NCI-H226 (cell line): ENCODE measurements at regions not wholly inside any gene's neighbourhood (a gene's known extent, or its start where the extent isn't known, plus 50 kb on each side); places are given as distances from the start of the nearest gene placed in this dataset.
"Not testable (repeated sequence)": the region's sequence is repeated elsewhere in the genome, so short reads cannot be mapped to it uniquely, and the experiment has no call there.

Source experiments
- DNase-seq: peaks from one replicate; pipeline ENCODE4 v3.0.0-alpha.2; 2015

DNA sequence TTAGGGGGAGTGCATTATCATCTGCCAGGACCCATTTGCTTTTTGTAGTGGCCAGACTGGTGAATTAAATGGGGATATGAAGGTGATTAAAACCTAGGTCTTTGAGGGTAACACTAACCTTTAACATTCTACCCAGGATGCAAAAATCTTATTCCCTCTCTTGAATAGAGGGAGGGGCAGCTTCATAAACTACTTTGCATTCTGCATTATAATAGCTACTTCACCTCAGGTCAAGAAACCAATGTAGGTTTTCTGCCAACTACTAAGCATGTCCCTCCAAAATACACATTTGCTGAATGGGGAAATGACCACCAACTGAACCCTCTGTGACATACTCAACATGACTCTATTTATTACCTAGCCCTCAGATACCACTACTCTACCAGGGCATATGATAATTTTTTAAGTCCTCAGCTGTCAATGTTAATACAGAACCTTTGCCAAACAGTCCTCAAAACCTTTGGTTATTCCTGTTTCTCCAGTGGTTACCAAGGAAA, 477.6 kb upstream of the CD180 start:
- DNase-seq: no peak

DNA sequence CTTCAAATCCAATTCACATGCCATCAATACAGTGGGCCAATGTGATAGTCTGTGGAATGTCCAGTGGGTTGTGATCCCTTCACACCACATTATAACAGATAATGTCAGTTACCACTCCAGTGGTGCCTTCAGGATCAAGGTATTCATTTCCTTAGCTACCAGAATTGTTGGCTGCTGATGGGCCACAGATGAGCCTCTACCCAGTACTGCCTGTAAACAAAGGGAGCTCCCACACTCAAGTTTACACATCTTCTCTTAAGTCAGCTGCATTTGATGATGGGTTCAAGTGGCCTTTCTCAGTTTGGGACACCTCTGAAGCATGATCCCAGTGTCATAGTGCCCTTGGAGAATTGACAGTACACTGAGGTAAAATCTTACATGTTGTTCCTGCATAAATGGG, 477.0 kb upstream of the CD180 start:
- no peak for DNase-seq

DNA sequence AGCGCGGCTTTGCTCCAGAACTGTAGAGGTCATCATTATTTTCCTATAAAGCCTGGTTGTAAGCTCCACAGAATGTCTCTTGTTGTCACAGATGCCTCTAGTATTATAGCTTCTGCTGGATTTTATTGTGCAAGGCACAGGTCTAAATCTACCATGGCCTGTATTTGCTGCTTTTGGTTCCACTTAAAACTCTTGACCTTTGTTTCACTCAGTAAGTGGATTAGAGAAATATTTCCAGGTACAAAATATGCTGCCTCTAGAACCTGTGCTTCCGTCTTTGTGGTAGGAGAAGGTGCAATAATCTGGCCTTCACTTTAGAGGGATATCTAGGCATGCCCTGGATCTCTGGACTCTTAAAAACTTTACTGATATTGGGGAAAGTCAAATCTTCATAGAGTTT, 476.6 kb upstream of the CD180 start:
- DNase-seq: no peak

DNA sequence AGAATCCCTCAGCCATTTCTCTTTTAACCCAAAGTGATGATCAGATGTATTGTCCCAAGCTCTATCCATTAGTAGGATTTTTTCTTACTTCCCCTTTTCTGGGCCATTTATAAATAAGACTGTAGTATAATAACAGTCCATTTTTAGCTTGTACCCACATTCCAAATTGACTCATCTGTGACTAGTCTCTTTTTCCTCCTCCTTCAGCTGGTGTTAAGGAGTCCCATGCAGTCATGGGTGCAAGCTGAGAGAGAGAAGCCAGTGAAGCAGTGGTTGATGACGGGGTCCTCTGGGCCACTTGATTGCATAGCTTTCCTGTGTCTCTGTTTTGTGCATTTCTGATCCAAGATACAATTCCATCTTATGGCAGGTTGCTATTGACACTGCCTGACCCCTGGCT, 476.0 kb upstream of the CD180 start:
- no peak for DNase-seq

DNA sequence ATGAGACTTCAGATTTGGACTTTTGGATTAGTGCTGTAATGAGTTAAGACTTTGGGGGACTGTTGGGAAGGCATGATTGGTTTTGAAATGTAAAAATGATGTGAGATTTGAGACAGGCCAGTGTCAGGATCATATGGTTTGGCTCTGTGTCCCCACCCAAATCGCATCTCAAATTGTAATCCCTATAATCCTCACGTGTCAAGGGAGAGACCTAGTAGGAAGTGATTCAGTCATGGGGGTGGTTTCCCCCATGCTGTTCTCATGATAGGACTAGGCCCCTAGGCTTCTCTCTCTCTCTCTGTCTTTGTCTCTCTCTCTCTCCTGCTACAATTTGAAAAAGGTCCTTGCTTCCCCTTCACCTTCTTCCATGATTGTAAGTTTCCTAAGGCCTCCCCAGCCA, 473.3 kb upstream of the CD180 start:
- DNase-seq: no peak

DNA sequence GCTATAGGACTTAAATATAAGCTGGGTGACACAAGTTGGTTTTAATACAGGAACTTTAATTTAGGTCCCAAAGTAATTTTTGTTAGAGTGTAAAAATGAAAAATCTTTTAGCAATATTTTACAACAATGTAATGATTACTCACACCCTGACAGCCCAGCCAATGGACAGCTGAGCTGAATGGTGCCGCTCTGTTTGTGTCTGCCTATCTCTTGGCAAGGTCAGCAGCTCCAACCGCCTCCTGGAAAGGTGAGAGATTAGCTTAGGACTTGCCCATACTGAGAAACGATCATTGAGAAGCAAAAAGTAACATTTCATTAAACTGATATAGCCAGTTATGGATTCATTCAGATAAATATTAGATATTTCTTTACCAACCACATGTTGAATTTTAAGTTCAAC, 463.6 kb upstream of the CD180 start:
- DNase-seq: no peak

DNA sequence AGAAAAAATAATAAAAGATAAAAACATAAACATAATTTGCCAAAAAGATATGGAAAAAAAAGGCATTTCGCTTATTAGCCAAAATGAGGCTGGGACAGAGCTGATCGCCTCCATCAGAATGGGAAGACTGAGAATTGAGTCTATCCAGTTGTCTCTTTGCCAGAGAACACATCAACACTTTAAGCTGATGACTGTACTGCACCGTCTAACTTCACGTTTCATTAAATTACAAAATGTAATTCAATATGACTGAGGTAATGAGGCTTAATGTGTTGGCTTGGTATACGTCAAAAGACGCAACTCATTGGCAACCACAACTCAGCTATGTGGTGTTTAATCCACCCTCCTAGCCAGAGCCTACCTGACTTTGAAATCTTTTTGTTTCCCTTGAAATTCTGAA, 462.7 kb upstream of the CD180 start:
- DNase-seq: no peak

DNA sequence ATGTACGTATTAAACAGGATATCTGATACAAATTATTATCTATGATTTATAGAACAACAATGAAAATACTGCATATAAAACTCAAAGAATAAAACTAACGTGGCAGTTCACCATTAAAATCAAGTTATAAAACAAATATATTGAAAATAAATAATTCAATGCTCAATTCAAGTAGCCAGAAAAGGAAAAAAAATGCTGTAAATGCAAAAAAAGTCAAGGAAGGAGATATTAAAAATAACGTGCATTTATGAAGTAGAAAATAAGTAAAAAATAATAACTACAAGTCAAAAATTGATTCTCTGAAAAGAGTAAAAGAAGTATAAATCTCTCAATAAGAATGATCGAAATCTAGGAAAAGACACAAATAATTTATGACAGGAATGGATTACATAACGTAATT, 460.5 kb upstream of the CD180 start:
- no peak for DNase-seq

DNA sequence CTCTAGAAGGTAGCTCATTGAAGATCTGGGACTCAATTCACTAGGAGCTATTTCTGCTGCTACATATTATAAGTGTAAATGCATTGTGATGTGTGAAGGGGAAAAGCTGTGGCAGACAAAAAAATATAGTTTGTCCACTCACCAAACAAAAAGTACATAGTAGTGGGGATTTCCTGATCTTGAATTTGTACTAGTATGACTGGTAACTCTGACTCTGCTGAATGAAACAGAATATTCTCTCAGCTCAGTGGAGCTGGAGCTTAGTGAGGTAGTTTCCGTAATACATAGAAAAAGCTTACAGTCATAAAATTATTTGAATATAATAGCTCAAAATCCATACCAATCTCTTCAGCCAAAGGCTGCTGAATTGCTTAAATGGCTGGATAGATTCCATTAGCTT, 455.6 kb upstream of the CD180 start:
- no peak for DNase-seq

DNA sequence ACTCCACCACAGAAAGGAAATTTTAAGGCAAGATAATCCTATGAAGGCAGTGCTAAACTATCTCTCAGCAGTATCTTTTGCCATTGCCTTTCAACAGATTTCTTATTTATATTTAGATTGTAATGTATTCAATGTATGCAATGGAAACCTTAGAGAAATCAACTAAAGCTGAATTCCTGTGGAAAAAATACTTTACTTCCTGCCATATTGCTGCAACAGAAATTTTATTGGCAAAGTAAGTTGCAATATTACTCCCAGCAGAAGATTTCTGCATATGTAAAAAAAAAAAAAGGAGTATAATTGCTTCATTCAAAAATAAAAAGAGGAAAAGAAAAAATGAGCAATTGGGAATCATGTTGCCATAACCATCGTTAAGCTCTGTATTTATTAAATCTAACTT, 454.6 kb upstream of the CD180 start:
- no peak for DNase-seq

DNA sequence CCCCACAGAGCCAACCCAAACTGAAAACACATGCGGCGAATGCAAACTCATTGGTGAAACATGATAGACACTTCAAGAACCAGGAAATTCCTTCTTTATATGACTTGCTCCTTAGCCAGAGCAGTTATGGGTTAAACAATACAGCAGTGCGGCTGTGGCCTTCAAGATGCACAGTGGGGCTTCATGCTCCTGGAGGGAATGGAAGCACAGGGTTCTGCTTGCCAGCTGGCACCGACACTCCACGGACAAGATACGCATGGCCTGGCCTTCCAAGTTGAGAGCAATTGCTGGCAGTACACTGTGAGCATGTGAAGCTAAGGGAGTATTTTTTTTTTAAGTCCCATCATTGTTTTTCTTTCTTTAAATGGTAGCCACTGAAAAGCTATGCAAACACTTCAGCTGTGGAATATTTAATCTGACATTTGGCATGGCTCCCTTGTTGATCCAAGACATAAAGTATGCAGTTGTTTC, 451.6 kb upstream of the CD180 start:
- DNase-seq: peak; percentile 79

DNA sequence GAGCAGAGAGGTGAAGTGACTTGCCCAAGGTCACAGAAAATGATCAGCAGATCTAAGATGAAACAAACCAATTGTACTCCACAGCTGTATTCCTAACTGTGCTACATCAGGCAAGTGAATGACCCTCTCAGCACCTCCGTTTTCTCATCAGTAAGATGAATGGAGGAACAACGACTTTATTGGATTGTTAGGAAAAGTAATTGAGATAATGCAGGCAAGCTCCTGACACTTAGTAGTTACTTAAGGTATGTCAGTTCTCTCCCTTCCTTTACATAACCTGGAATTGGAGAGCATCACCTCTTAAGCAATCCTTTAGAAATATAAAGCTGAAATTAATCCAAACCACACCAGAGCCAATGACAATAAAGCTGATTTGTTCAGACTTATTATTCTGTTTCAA, 451.2 kb upstream of the CD180 start:
- no peak for DNase-seq

DNA sequence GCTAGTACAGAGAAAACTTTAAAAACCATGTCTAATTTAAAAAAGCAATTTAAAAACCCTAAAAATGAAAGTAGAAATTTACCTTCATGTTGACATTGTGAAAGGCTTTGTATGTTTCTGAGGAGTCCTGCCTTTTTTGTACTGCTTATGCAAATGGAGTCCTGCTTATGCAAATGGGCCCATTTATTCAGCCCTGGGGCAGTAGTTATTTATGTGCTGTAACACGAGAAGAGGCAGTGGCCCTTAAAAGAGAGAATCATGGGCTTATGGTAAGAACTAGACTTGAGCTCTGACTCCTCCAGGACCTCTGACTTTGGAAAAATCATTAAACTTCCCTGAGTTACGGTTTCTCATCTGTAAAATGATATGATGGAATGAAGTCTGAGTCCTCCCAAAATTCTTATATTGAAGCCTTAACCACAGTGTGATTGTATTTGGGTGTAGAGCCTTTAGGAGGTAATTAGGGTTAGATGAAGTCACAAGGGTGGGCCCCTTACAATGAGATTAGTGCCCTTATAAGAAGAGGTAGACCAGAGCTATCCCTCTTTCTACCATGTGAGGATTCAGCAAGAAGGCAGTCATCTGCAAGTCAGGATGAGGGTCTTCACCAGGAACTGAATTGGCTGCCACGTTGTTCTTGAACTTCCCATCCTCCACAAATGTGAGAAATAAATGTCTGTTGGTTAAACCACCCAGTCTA, 447.8 kb upstream of the CD180 start:
- no peak for DNase-seq

DNA sequence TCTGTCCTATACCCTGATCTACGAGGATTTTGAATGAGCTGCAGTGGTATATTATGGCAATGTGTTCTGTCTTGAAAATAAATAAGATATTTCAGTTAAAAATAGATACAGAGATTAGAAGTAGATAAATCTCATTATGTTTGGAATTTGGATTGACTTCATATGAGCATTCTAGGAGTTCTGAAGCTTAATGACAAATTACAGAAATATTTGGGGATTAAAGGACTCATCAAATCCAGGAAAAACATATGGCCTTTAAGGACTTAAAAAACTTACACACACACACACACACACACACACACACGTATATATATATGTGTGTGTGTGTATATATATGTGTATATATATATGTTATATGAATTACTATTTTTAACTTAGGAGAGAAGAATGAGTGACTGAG, 446.9 kb upstream of the CD180 start:
- no peak for DNase-seq

DNA sequence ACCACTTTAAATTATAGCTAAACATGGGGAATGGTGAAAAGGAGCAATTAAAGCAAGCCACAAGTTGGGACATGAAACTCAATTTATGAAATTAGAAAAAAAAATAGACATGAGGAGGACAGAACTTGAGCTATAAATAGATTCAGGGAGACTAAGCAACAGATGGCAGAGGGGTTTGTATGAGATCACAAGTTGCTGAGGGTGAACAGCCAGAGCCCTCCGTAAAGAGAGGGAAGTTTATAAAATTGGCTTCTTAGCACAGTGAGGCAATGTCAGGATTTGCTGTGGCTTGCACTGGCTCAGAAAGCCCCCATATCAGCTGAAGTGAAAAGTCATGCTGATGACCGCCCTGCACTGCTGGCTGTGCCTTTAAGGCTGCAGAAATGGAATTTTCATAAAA, 443.4 kb upstream of the CD180 start:
- no peak for DNase-seq

DNA sequence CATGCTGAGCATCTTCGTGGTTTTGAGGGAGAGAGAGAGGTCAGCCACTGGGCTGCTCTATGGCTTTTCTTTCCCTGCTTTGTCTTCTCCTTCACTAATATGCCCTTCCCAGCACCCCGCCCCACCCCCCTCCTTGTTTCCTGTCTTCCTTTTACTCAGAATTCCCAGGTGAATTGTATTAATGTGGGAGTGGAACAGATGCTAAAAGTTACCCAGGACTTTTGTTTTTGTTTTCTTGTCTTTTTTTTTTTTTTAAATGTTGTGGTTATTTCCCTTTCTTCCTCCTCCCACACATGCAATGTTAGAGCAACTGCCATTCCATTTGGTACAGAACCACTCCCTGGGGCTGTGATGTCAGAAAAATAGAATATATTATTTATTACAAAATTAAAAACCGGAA, 442.7 kb upstream of the CD180 start:
- DNase-seq: no peak

DNA sequence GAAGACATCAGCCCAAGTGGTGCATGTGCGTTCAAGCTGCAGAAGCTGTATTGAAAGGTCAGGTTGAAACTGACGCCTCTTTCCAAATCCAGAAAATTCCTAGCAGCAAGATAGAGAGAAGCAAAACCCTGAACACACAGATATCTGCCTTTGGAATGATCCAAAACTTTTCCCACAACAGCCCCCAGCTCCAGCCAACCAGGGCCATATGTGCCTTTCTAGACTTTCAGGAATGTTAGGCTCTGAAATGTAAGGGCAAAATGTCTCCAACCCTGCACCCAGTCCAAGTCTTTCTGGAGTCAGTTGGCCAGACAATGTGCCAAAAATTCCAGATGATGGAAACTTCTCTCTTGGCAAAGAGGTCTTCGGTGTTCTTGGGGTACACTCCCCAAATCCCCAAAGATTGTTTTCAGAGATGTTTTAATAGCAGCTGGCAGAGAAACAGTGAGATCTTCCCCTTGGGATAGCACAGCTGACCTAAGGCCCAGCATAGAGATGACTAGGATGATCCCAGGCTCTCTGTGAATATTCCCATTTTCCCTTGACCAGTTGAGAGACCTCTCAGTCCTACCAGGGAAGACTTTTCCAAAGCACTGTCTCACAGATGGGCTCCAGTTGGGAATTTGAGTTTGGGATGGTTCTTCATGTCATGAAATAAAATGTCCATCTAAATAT, 440.4 kb upstream of the CD180 start:
- no peak for DNase-seq

DNA sequence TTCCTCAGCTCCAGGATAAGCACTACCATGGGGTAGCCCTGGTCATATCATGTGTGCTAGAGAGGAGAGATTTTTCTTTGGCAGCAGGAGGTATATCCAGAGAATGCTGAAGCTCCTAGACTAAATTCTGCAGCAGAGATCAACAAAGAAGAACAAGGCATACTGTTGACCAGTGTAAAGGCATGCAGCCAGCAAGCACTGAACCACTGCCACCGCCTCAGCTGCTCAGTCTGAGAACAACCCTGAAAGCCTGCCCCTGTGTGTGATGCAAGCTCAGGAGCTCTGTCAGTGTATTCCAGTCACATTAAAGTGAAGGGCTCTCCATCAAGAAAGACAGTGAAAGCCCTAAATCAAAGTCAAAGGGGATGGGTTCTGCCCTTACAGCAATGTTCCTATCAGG, 439.5 kb upstream of the CD180 start:
- DNase-seq: no peak

DNA sequence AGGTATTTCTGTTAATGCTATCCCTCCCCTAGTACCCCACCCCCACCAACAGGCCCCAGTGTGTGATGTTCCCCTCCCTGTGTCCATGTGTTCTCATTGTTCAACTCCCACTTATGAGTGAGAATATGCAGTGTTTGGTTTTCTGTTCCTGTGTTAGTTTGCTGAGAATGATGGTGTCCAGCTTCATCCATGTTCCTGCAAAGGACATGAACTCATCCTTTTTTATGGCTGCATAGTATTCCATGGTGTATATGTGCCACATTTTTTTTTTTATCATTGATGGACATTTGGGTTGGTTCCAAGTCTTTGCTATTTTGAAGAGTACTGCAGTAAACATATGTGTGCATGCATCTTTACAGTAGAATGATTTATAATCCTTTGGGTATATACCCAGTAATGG, 430.5 kb upstream of the CD180 start:
- not testable (repeated sequence) for DNase-seq

DNA sequence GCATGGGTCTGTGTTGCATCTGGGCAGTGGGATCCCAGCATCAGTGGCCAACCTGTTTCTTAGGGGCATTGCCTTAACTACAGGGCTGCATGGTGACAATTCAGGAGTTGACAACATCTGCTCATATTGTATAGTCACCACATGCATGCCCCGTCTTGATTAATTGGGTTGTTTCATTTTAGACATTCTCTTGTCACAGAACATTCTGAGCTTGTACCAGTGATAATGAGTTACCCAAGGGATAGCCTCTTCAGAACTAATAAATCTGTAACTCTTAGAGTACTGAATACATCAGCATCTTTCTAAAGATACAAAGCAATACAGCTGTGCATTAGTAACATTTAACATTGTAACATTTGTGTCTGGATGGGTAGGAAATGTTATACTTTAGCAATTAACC, 426.5 kb upstream of the CD180 start:
- DNase-seq: no peak

DNA sequence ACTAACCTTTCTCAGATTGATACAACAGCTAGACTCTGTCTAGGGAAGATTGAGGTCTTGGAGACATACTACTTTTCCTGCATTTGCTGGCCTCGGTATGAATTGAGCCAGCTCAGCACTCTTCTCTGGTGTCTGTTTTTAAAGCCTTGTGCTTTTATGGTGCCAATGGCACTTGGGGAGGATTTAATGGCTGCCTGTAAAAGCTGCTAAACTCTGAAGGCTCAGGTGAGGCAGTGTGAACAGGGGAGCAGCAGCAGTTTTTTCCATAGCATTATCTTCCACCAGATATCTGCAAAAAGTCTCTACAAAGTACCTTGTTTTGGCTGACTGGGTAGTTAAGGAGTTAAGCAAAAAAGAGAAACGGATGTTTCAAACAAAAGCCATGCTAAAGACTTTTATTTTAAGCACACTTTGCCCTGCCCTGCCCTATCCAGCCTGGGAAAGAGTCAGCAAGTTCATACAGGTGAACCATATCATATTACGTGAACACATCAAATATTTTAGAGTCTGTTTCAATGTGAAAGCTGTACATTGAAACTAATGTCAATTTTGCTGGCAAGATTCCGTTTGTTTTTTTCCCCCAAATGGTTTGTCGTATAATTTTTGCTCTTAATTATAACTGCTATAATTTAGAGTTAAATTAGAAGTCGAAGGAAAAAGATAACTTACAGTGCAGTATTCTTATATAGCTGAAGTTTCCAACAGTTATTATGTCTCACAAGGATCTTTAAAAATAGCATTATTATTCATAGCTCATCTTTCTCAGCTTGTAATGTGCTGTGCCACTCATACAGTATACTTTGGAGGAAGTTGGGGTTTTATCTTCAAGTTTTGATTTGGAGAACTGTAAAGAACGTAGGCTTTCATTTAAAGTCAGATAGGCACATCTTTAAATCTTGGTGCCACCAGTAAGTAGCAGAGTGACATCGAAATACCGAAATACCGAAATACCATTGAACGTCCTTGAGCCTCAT, 424.1 kb upstream of the CD180 start:
- no peak for DNase-seq

DNA sequence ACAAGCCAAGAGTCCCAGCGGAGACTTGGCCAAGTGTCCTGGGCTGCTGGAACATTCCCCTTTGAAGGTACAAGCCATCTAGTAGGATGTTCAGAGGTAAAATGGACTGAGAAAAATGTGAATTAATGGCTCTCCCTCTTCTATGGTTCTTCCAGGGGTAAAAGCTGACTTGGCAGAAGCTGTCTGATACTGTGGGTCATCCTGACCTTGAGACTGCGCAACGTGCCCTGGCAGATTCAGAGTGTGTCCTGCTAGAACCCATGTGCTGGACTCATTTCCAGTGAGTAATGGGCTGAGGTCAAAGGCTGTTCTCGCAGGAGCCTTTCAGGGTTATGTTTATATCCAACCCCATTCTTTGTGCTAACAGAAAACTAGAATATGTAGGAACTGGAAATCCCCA, 423.0 kb upstream of the CD180 start:
- no peak for DNase-seq

DNA sequence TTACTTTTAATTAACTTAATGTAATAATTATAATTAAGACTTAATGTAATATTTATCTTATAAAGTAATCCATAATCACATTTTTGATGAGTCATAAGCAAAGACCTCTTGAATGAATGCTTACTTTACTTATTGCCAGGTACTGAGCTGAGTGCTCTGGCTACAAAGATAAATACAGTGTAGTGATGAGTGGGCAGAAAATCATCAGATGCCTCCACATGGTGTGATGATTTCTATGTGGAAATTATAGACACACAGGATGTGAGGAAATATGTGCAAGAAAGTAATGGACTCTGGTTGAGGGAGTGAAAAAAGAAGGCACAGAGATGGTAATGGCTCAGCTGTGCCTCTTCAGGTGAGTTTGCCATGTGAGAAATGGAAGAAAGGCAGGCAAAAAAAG, 422.6 kb upstream of the CD180 start:
- peak; percentile 49 for DNase-seq

DNA sequence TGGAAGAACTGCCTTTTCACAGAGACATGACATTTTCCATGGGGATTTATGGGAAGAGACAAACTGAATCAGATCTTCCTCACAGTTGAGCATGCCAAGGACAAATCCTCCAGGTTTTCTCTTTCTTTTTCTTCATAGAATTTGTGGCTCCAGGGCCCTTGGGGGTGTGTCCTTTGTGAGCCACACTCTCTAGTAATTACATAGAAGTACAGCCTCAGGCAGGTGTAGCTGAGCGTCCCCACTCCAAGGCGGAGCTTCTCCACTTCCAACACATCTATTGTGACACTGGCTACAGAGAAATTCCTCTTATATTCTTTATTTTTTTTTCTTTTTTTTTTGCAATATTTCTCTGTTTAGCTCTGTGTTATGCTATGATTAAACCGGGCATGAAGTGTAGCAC, 420.5 kb upstream of the CD180 start:
- DNase-seq: no peak
